ENCODE measurements at regions not wholly inside any gene's neighbourhood (a gene's known extent, or its start where the extent isn't known, plus 50 kb on each side); places are given as distances from the start of the nearest gene placed in this dataset.

GRCh38 chr7:22027475-22027874, 81.8 kb upstream of the CDCA7L start:
- no peak for TF ChIP-seq CTCF (conservative IDR thresholded peaks at IDR 0.05; ENCODE audit: control insufficient read depth, insufficient read depth, low read depth, low read length)
- no peak overlapping the region for H3K4me3 ChIP-seq (ENCODE audit: control insufficient read depth, low read depth, low read length)
- DNase-seq (ENCODE audit: low read depth): no peak

- H3K4me3 ChIP-seq (ENCODE audit: control insufficient read depth, low read depth, low read length): no peak overlapping the region
- no peak for DNase-seq (ENCODE audit: low read depth)
- no peak for TF ChIP-seq CTCF (conservative IDR thresholded peaks at IDR 0.05; ENCODE audit: control insufficient read depth, insufficient read depth, low read depth, low read length)
These were observed 80.3 kb upstream of the CDCA7L start for GRCh38 chr7:22025983-22026382.

- H3K4me3 ChIP-seq (ENCODE audit: control insufficient read depth, low read depth, low read length): no peak overlapping the region
- no peak for TF ChIP-seq CTCF (conservative IDR thresholded peaks at IDR 0.05; ENCODE audit: control insufficient read depth, insufficient read depth, low read depth, low read length)
- no peak for DNase-seq (ENCODE audit: low read depth)
These were observed 79.4 kb upstream of the CDCA7L start for GRCh38 chr7:22025075-22025474.

- no peak for TF ChIP-seq CTCF (conservative IDR thresholded peaks at IDR 0.05; ENCODE audit: control insufficient read depth, insufficient read depth, low read depth, low read length)
- DNase-seq (ENCODE audit: low read depth): no peak
- H3K4me3 ChIP-seq (ENCODE audit: control insufficient read depth, low read depth, low read length): no peak overlapping the region
These were observed 74.2 kb upstream of the CDCA7L start for GRCh38 chr7:22019931-22020330.

- no peak overlapping the region for H3K4me3 ChIP-seq (ENCODE audit: control insufficient read depth, low read depth, low read length)
- no peak for DNase-seq (ENCODE audit: low read depth)
- TF ChIP-seq CTCF (conservative IDR thresholded peaks at IDR 0.05; ENCODE audit: control insufficient read depth, insufficient read depth, low read depth, low read length): no peak
These were observed 70.8 kb upstream of the CDCA7L start for GRCh38 chr7:22016507-22016906.

- TF ChIP-seq CTCF (conservative IDR thresholded peaks at IDR 0.05; ENCODE audit: control insufficient read depth, insufficient read depth, low read depth, low read length): no peak
- DNase-seq (ENCODE audit: low read depth): no peak
These were observed 68.0 kb upstream of the CDCA7L start for GRCh38 chr7:22013711-22014110.

GRCh38 chr7:22008683-22009082, 63.0 kb upstream of the CDCA7L start:
- TF ChIP-seq CTCF (conservative IDR thresholded peaks at IDR 0.05; ENCODE audit: control insufficient read depth, insufficient read depth, low read depth, low read length): no peak
- DNase-seq (ENCODE audit: low read depth): no peak
- no peak overlapping the region for H3K4me3 ChIP-seq (ENCODE audit: control insufficient read depth, low read depth, low read length)

More at GRCh38 chr7:22013711-22014110, 68.0 kb upstream of the CDCA7L start:
- H3K4me3 ChIP-seq (ENCODE audit: control insufficient read depth, low read depth, low read length): no peak overlapping the region
